ENCODE measurements at regions not wholly inside any gene's neighbourhood (a gene's known extent, or its start where the extent isn't known, plus 50 kb on each side); places are given as distances from the start of the nearest gene placed in this dataset.
"Not testable (repeated sequence)": the region's sequence is repeated elsewhere in the genome, so short reads cannot be mapped to it uniquely, and the experiment has no call there.

DNA sequence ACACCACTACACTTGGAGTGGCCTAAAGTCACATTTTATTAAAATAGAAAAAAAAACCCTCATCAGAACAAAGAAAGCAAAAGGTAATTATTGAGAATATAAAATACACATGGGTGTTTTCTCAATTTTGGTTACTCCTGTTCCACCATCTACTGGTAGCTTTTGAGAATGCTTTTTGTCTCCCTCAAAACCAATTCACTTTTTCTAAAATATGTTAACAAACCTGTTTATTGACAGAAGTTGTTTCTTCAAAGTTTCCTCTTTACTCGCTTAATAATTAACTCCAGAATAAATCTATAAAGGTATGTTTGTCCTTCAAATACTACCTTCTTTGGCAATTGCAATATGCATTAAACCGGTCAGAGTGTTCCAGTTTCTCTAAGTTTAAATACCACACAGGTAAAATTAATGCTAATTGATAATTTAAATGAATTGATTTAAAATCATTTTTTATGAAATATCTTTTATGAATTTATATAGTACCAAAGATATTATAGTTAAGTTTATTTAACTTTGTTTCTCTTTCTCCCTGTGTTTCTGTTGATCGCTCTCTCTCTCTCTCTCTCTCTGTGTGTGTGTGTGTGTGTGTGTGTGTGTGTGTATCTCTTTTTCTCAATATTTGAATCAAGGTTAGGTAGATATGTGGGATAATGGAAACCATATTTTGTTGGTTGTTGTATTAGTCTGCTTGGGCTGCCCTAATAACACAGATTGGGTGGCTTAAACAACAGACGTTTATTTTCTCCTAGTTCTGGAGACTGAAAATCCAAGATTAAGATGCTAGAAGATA lies 487.4 kb downstream of the PRDM9 start:
- DNase-seq = no peak

GRCh38 chr5:23996525-23996924 lies 489.1 kb downstream of the PRDM9 start:
- no peak for DNase-seq

GRCh38 chr5:24005384-24005783 lies 498.0 kb downstream of the PRDM9 start:
- DNase-seq = no peak

- not testable (repeated sequence) for DNase-seq
Observed at GRCh38 chr5:24017710-24018109, 510.3 kb downstream of the PRDM9 start.

DNA sequence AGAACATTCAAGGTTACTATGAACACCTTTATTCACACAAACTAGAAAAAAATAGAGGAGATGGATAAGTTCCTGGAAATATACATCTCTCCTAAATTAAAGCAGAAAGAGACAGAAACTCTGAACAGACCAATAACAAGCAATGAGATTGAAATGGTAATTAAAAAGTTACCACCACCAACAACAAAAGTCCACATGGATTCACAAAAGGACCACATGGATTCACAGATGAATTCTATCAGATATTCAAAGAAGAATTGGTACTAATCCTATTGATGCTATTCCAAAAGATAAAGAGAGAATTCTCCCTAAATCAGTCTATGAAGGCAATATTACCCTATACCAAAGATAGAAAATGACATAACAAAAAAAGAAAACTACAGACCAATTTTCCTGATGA lies 518.9 kb downstream of the PRDM9 start:
- no peak for DNase-seq

GRCh38 chr5:24042688-24043087 lies 535.3 kb downstream of the PRDM9 start:
- DNase-seq = no peak

DNA sequence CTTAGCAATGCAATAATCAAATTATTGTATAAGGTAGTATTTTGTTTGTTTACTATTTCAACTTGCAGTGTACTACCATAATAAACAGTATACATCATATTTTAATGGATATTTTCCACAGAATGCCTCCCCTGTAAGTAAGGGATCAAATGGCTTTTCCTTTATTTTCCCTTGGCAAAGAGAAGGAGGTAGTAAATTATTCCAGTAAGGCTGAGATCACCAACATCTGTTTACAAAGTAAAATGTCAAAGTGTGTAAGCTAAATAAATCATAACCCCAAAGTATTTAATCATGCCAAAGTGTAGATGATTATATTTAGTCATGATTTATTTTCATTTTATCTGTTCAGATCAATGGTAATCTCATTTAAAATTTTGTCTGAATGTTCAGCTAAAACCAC lies 537.6 kb downstream of the PRDM9 start:
- no peak for DNase-seq

DNA sequence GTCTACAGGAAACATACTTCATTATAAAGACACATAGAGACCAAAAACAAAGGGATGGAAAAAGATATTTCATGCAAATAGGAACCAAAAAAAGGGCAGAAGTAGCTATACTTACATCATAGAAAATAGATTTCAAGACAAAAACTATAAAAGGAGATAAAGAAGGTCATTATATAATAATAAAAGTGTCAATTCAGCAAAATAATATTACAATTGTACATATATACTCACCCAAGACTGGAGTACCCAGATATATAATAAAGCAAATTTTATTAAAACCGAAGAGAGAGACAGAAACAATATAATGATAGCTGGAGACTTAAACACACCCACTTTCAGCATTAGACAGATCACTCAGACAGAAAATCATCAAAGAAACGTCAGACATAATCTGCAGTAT lies 546.3 kb downstream of the PRDM9 start:
- DNase-seq = no peak

DNA sequence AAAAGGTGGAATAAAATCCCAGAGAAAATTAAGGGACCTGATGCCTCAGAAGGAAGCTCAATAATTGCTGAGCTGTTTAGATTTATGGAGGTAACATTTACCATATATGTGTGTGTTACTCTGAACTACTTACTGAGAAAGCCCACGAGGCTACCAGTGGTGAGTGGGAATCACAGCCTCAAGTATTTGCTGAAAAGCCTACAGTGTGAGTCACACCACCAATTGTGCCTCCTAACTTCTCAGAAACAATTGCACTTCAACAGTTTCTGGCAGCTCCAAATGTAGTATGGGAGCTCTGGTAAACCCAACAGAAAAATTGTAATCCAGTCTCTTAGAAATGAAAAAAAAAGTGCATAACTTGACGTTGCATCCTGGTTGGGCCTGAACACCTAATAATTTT lies 551.6 kb downstream of the PRDM9 start:
- DNase-seq = no peak

DNA sequence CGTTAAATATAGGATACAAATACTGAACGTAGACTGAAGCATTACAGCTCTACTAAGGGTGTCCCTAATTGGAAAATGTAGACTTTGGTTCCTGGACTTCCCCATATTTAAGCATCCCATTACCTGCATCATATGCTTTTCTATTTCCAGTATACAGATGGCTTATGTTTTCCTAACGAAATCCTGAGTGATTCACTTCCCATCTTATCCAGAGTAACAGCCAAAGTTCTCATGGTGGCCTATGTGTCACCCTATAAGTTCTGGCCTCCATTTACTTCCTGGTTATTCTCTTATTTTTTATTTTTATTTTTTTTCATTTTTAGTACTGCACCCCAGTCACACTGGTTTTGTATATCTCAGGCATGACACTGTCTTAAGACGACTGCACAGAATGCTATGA lies 552.3 kb downstream of the PRDM9 start:
- no peak for DNase-seq

- no peak for DNase-seq
Observed at GRCh38 chr5:24065779-24066178, 558.4 kb downstream of the PRDM9 start.

- no peak for DNase-seq
Observed at GRCh38 chr5:24067208-24067607, 559.8 kb downstream of the PRDM9 start.

GRCh38 chr5:24068524-24068923 lies 561.1 kb downstream of the PRDM9 start:
- no peak for DNase-seq

GRCh38 chr5:24073107-24073506 lies 565.7 kb downstream of the PRDM9 start:
- DNase-seq = no peak

DNA sequence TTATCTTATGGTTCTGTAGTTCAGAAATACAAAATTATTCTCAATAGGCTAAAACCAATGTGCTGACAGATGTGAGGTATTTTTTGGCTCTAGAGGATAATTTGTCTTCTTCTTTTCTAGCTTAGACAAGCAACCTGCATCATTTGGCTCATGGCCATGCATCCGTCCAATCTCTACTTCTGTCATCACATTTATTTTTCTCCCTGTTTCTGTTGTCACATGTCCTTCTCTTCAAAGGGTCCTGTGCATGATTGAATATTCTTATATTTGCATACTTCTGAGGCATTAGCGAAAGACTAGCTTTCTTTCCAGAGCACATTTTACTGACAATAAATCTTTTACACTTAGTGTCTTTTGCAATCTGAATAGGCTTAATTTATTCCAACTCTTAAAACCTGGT lies 564.7 kb downstream of the CDH10 start:
- no peak for DNase-seq

GRCh38 chr5:24094081-24094679 lies 550.6 kb downstream of the CDH10 start:
- DNase-seq = no peak

- DNase-seq = no peak
Observed at GRCh38 chr5:24102010-24102409, 542.8 kb downstream of the CDH10 start.

GRCh38 chr5:24103451-24104023 lies 541.2 kb downstream of the CDH10 start:
- no peak for DNase-seq

DNA sequence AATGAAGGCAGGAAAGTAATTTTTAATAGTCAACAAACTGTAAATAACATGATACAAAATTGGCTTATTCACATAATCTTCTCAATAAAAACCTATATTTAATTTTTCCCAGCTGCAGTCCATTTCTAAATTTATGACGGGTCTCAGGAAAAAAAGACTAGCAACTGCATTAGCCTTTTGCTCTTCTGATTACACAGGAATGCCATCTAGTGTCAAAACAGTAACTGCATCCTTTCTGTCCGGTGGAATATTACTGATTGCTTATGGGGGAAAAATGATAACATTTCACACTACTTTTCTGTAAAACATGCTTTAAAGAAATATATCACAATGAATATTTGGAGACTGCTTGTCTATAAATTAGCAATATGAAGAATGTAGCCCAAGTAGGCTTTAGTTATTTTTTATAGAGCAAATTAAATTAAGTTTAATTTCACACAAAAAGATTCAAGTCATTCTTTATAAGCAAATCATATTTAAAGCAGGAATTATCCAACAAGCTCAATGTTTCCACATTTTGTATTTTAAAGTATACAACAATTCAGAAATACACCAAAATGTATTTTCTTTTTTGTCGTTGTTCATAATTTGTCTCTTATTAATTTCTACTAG lies 534.7 kb downstream of the CDH10 start:
- DNase-seq = no peak

DNA sequence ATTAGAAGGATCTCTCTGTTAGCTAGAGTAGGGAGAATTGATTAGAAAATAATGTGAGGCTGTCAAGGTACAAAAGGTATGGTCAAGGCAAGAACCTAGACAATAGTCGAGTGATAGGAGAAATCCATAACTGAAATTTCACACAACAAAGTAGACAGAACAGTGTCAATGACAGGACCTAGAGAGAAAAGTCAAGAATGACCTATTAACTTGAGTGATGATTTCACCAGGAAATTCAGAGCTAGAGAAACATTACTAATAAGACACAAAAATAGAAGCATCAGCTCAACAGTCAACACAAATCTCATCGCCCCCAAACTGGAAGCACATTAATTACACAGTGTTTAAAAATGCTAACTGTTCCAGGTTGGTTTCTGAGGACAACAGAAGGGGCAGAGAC lies 532.4 kb downstream of the CDH10 start:
- no peak for DNase-seq

- no peak for DNase-seq
Observed at GRCh38 chr5:24118351-24118750, 526.4 kb downstream of the CDH10 start.

GRCh38 chr5:24135536-24135935 lies 509.2 kb downstream of the CDH10 start:
- no peak for DNase-seq

- DNase-seq = no peak
Observed at GRCh38 chr5:24141046-24141445, 503.7 kb downstream of the CDH10 start.

DNA sequence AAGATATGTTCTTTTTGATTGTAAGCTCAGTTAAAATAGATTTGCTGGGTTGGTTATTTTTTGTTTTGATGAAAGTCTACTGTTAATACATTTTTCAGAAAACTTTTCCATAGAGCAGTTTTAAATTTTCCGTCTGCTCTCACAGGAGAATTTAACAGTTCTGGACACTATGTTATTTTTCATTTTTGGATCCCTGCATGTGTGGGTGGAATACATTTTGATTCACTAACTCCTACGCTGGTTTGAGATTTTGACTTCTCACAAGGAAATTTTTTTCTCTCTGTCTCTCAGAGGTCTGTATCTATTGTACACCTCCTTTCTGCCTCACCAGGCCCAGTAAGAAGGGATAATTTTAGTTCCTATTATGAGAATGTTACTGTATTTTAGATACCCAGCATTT lies 502.4 kb downstream of the CDH10 start:
- DNase-seq = no peak
